Activated CD4-positive, alpha-beta T cell treated with anti-CD3 and anti-CD28 coated beads, Interleukin-10, Interleukin-2, amounts not matched to agents 100 ng/mL and 50 ng/mL, durations not matched to agents 16 hours and 8 hours (primary cell): ENCODE measurements at regions not wholly inside any gene's neighbourhood (a gene's known extent, or its start where the extent isn't known, plus 50 kb on each side); places are given as distances from the start of the nearest gene placed in this dataset.
A peak's percentile ranks its signal among the peaks of the same experiment; 100 is the strongest.
"Not testable (repeated sequence)": the region's sequence is repeated elsewhere in the genome, so short reads cannot be mapped to it uniquely, and the experiment has no call there.

ENCODE experiments used
- DNase-seq: peaks from one replicate; pipeline ENCODE4 v3.0.0-alpha.2; 2020

- no peak for DNase-seq
Measured at GRCh38 chrX:16067886-16068515, 55.4 kb upstream of the GRPR start.

GRCh38 chrX:16063921-16064320 lies 59.4 kb upstream of the GRPR start:
- DNase-seq, result no peak

- no peak for DNase-seq
Measured at GRCh38 chrX:16063141-16063540, 60.2 kb upstream of the GRPR start.

- no peak for DNase-seq
Measured at GRCh38 chrX:16061296-16061695, 62.1 kb upstream of the GRPR start.

GRCh38 chrX:16060252-16060651 lies 63.1 kb upstream of the GRPR start:
- DNase-seq, result no peak

- not testable (repeated sequence) for DNase-seq
Measured at GRCh38 chrX:16049126-16049525, 74.2 kb upstream of the GRPR start.

GRCh38 chrX:16042980-16043379 lies 80.4 kb upstream of the GRPR start:
- no peak for DNase-seq

GRCh38 chrX:16039834-16040233 lies 83.5 kb upstream of the GRPR start:
- peak; percentile 44 for DNase-seq

GRCh38 chrX:16039363-16039762 lies 84.0 kb upstream of the GRPR start:
- DNase-seq, result peak; percentile 46

- DNase-seq, result peak; percentile 26
Measured at GRCh38 chrX:16033331-16033730, 90.0 kb upstream of the GRPR start.

- no peak for DNase-seq
Measured at GRCh38 chrX:16028576-16028975, 94.8 kb upstream of the GRPR start.

GRCh38 chrX:16023790-16024734 lies 99.3 kb upstream of the GRPR start:
- peak; percentile 76 for DNase-seq

GRCh38 chrX:16022580-16023200 lies 100.7 kb upstream of the GRPR start:
- DNase-seq, result no peak

GRCh38 chrX:16018291-16018690 lies 105.1 kb upstream of the GRPR start:
- DNase-seq, result no peak

- DNase-seq, result no peak
Measured at GRCh38 chrX:16014171-16014570, 109.2 kb upstream of the GRPR start.

GRCh38 chrX:16012250-16012649 lies 111.1 kb upstream of the GRPR start:
- no peak for DNase-seq

GRCh38 chrX:16005917-16006316 lies 117.4 kb upstream of the GRPR start:
- no peak for DNase-seq

GRCh38 chrX:16002185-16002584 lies 121.2 kb upstream of the GRPR start:
- no peak for DNase-seq

GRCh38 chrX:15998350-15998749 lies 125.0 kb upstream of the GRPR start:
- DNase-seq, result no peak

- no peak for DNase-seq
Measured at GRCh38 chrX:15989716-15990115, 133.6 kb upstream of the GRPR start.

- DNase-seq, result no peak
Measured at GRCh38 chrX:15988661-15989603, 134.3 kb upstream of the AP1S2 start.

GRCh38 chrX:15985937-15986336 lies 131.3 kb upstream of the AP1S2 start:
- peak; percentile 68 for DNase-seq

- no peak for DNase-seq
Measured at GRCh38 chrX:15983034-15983433, 128.4 kb upstream of the AP1S2 start.
